ENCODE measurements at regions not wholly inside any gene's neighbourhood (a gene's known extent, or its start where the extent isn't known, plus 50 kb on each side); places are given as distances from the start of the nearest gene placed in this dataset.

DNA sequence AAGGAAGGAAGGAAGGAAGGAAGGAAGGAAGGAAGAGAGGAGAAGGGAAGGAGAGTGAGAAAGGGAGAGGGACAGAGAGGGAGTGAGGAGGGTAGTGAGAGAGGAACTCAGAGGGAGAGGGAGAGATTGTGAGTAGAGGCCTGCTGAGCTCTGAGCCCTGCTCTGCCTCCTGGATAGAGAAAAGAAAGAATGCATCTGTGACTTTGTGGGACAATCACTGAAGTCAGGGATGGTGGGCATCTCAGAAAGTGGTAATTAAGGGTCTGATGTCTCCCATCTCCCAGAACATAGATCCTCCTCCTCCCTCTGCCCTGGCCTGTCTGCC lies 142.9 kb upstream of the BANK1 start:
- TF ChIP-seq POLR2A (IDR thresholded peaks at IDR 0.05) (no peak), CTCF (IDR thresholded peaks at IDR 0.05) (no peak)

Data from adrenal gland (tissue), 5 donors.